Stimulated activated CD4-positive, alpha-beta T cell treated with anti-CD3 and anti-CD28 coated beads, Interleukin-15, amount 100 ng/mL, for 24 hours (primary cell): ENCODE measurements at regions not wholly inside any gene's neighbourhood (a gene's known extent, or its start where the extent isn't known, plus 50 kb on each side); places are given as distances from the start of the nearest gene placed in this dataset.

Source experiments
- DNase-seq: peaks from one replicate; pipeline ENCODE4 v3.0.0-alpha.2; 2020

DNA sequence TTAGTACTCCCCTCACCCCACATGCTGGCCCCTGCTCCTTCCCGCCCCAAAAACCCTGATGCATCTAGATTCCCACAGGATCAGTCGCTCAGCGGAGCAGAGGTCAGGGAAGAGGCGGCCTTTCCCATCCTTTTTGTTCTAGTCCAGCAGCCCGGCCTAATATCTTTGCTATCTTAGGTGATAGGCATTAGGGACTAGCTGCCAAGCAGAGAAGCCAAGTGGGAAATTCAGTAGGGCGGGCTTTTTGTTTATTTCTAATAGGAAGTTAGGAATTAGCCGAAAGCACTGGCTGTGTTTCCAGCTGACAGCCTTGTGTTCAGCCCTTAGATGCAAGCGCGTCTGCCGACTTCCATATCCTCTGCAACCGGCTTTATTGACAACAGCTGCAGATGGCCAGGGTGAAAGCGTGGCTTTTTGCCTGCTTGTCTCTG lies 59.0 kb upstream of the BCAR3 start:
- no peak for DNase-seq

DNA sequence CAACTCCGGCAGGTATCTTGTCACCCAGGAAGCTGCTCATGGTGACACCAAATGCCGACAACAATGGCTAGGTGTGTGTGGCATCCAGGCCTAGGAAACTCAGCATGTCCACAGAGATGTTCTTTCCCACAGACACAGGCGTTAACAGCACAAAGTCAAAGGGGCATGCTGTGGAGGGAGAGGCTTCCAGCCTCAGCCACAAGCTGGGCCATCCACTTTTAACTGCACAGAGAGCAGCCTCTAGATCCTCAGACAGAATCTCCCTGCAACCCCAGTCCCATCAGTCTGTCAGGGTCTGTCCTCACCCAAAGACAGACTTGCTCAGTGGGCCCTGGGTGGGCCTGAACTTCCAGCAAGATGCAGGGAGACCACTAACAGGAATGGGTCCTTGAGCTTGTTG lies 58.5 kb upstream of the BCAR3 start:
- DNase-seq, result no peak

GRCh38 chr1:93739472-93739871 lies 57.8 kb upstream of the BCAR3 start:
- no peak for DNase-seq

DNA sequence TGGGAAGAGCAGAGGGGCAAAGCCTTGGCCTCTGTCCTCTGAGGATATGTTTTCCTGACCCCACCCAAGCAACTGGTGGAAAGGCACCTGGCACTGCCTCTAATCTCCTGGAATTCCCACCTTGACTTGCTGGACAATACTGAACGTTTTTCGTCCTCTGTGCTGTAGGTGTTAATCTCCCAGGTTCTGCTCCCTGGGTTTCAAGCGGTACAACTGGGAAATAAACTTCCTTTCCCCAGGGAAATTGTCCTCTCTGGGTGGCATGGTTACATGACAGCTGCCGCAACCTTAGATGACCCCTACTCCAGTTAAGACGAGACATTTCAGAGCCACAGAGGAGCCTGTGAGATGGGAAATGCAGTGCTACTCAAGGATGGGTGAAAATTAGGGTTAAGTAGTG lies 57.3 kb upstream of the BCAR3 start:
- DNase-seq, result no peak

DNA sequence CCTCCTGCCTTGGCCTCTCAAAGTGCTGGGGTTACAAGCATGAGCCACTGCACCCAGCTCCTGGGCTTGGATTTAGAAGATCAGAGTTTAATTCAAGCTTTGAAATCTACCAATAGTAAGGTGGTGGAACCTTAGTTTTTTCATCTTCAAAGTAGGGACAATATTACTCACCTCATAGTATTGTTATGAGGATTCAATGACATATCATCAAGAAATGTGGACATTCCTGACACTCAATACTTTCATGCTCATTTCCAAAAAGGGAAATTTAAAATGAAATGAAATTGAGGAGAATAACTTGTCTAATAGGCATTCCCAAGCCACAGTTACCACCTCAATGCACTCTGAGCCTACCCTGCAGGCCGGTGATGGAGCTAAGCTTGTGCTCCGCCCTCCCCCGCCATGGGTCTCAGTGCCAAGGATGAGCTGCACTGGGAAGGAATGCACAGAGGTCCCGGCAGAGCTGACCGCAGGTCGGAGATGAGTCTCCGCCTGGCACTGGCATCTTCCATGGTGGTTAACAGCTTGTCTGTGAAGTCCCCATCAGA lies 56.5 kb upstream of the BCAR3 start:
- DNase-seq, result no peak

DNA sequence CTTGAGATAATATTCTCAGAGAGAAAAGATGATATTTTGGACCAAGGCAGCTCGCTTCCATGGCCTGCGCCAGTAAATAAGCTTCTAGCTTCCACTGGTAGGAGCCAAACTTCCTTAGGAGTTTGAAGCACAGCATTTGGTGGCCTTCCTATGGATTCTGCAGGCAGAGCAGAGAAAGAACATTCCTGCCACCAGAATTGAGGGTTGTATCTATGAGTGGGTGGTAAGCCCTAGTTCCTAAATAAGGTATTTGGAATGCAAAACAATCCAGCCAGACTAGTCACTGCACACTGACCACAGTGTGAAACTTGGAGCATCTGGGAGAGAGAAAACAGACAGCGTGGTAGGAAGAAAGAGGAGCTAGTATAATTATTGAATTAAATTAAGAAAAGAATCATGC lies 54.1 kb upstream of the BCAR3 start:
- DNase-seq, result no peak

GRCh38 chr1:93734999-93735398 lies 53.4 kb upstream of the BCAR3 start:
- no peak for DNase-seq

GRCh38 chr1:93733340-93733739 lies 51.7 kb upstream of the BCAR3 start:
- no peak for DNase-seq

- no peak for DNase-seq
Measured at GRCh38 chr1:93732514-93732913, 50.9 kb upstream of the BCAR3 start.
